Panc1 (cell line): ENCODE measurements at regions not wholly inside any gene's neighbourhood (a gene's known extent, or its start where the extent isn't known, plus 50 kb on each side); places are given as distances from the start of the nearest gene placed in this dataset.

Experiments
- POLR2AphosphoS5 ChIP-seq: IDR thresholded peaks from 2 replicates; pipeline ENCODE4 v1.6.1; 2012; ENCODE audit warnings: mild to moderate bottlenecking, low read depth, low read length, moderate library complexity
- SIN3A ChIP-seq: IDR thresholded peaks from 2 replicates; pipeline ENCODE4 v1.6.1; 2012; ENCODE audit warnings: low read depth, mild to moderate bottlenecking, low read length, moderate library complexity, borderline replicate concordance; ENCODE audit not compliant: insufficient read depth
- TCF7L2 ChIP-seq: IDR thresholded peaks from 2 replicates; pipeline ENCODE4 v1.6.1; 2011; ENCODE audit warnings: mild to moderate bottlenecking, low read depth, low read length, inconsistent platforms
- TF ChIP-seq, protein P1 (sequence below): fragments of 450-650 bp; IDR thresholded peaks from 2 replicates; pipeline ENCODE4 v1.5.1; 2017; ENCODE audit warnings: mild to moderate bottlenecking
- TF ChIP-seq, protein P2 (sequence below), 2 experiments: IDR thresholded peaks; 2 replicates each; pipeline ENCODE4 v1.6.1; 2011 to 2012; ENCODE audit warnings: low read depth in 2 of 2, control low read depth in 1 of 2, low read length in 1 of 2, mild to moderate bottlenecking in 1 of 2, moderate library complexity in 1 of 2; ENCODE audit not compliant: insufficient read depth in 1 of 2

DNA sequence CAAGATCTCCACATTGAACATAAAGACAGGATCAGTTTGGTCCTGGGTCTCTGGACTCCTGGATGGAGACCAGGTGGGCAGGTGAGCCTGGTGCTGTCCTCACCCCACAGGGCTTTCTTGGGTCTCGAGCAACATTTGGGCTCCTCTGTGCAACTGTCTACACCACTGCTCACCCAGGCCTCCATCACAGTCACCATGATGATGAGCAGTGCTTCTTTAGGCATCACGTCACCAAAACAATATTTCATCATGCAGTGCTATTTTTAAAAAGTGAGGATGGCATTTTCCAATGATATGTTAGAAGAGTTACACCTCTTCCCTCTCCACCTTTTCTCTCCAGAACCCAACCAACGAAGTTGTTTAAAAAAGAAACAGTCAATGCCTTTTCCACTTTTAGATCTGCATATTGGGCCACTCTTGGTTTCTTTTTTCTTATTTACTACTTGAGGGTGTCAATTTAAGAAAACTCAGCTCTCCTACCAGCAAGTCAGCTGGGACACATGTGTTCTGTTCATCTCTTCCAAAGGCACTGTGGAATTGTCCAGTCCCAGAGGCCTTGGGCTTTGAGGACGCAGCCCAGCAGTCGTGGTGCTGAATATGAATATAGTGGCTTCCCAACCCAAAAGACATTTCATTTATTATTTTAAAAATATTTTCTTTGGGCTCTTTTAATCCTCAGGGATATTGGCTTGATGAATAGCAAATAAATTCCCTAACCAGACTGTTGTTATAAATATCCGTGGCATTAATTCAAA, 405.7 kb downstream of the KCNRG start:
- TF ChIP-seq, protein P1, sequence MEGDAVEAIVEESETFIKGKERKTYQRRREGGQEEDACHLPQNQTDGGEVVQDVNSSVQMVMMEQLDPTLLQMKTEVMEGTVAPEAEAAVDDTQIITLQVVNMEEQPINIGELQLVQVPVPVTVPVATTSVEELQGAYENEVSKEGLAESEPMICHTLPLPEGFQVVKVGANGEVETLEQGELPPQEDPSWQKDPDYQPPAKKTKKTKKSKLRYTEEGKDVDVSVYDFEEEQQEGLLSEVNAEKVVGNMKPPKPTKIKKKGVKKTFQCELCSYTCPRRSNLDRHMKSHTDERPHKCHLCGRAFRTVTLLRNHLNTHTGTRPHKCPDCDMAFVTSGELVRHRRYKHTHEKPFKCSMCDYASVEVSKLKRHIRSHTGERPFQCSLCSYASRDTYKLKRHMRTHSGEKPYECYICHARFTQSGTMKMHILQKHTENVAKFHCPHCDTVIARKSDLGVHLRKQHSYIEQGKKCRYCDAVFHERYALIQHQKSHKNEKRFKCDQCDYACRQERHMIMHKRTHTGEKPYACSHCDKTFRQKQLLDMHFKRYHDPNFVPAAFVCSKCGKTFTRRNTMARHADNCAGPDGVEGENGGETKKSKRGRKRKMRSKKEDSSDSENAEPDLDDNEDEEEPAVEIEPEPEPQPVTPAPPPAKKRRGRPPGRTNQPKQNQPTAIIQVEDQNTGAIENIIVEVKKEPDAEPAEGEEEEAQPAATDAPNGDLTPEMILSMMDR = no peak
- no peak for TF ChIP-seq POLR2AphosphoS5
- TF ChIP-seq, protein P2, sequence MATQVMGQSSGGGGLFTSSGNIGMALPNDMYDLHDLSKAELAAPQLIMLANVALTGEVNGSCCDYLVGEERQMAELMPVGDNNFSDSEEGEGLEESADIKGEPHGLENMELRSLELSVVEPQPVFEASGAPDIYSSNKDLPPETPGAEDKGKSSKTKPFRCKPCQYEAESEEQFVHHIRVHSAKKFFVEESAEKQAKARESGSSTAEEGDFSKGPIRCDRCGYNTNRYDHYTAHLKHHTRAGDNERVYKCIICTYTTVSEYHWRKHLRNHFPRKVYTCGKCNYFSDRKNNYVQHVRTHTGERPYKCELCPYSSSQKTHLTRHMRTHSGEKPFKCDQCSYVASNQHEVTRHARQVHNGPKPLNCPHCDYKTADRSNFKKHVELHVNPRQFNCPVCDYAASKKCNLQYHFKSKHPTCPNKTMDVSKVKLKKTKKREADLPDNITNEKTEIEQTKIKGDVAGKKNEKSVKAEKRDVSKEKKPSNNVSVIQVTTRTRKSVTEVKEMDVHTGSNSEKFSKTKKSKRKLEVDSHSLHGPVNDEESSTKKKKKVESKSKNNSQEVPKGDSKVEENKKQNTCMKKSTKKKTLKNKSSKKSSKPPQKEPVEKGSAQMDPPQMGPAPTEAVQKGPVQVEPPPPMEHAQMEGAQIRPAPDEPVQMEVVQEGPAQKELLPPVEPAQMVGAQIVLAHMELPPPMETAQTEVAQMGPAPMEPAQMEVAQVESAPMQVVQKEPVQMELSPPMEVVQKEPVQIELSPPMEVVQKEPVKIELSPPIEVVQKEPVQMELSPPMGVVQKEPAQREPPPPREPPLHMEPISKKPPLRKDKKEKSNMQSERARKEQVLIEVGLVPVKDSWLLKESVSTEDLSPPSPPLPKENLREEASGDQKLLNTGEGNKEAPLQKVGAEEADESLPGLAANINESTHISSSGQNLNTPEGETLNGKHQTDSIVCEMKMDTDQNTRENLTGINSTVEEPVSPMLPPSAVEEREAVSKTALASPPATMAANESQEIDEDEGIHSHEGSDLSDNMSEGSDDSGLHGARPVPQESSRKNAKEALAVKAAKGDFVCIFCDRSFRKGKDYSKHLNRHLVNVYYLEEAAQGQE (IDR thresholded peaks at IDR 0.05; ENCODE audit: insufficient read depth in 1 of 2, low read depth in 2 of 2, low read length in 1 of 2) = no peak
- no peak for TF ChIP-seq SIN3A
- no peak for TF ChIP-seq TCF7L2
